Endothelial cell of umbilical vein (primary cell): ENCODE measurements at regions not wholly inside any gene's neighbourhood (a gene's known extent, or its start where the extent isn't known, plus 50 kb on each side); places are given as distances from the start of the nearest gene placed in this dataset.
"Not testable (repeated sequence)": the region's sequence is repeated elsewhere in the genome, so short reads cannot be mapped to it uniquely, and the experiment has no call there.

Experiments
- BruUV-seq: library from RNA; stranded (reverse); fragments of 400-500 nt; replicated peaks from 2 replicates; lab custom pipeline; 2021; lab: Mats Ljungman, UMichigan
- CTCF ChIA-PET: fragments of 300-600, 350-600 bp; sonication (Branson Sonifier 250); formaldehyde crosslinking; loops from one replicate; lab custom pipeline; 2021; ENCODE audit warnings: antibody characterized with exemption, inconsistent platforms; lab: Charles Lee
- POLR2A ChIA-PET: fragments of 300-600, 350-600 bp; sonication (Branson Sonifier 250); formaldehyde crosslinking; loops from one replicate; lab custom pipeline; 2021; ENCODE audit warnings: antibody characterized with exemption, inconsistent platforms; lab: Charles Lee
- DNase-seq: peaks from one replicate; pipeline ENCODE4 v3.0.0-alpha.2; 2011; ENCODE audit warnings: low read depth, low spot score
- FAIRE-seq: peaks from 2 replicates; lab custom pipeline; 2011; peaks lifted over from hg19 to GRCh38; lab: Jason Lieb, UNC
- H2AFZ ChIP-seq: 2 replicates; pipeline ENCODE4 v1.6.0; 2012; ENCODE audit warnings: low read depth, low read length, control low read depth, inconsistent platforms
- H3K27ac ChIP-seq: 2 replicates; pipeline ENCODE4 v1.5.1; 2011; ENCODE audit warnings: low read depth, mild to moderate bottlenecking, control low read depth, low read length, moderate library complexity; ENCODE audit not compliant: insufficient read depth
- H3K27me3 ChIP-seq, 2 experiments: 2 replicates each; pipeline versions ENCODE4 v1.6.0 to v1.6.1; 2011; ENCODE audit warnings: low read length in 2 of 2, mixed read lengths in 1 of 2; ENCODE audit not compliant: control insufficient read depth in 2 of 2, insufficient read depth in 2 of 2
- H3K36me3 ChIP-seq, 2 experiments: 2 replicates in 1 of 2; 3 replicates in 1 of 2; pipeline ENCODE4 v1.5.1; 2011; ENCODE audit warnings: low read length in 2 of 2, mild to moderate bottlenecking in 1 of 2, moderate library complexity in 1 of 2; ENCODE audit not compliant: control insufficient read depth in 2 of 2, insufficient read depth in 2 of 2; ENCODE audit errors: extremely low read depth in 1 of 2
- H3K4me1 ChIP-seq: 3 replicates; pipeline ENCODE4 v1.5.1; 2011; ENCODE audit warnings: mild to moderate bottlenecking, low read length; ENCODE audit not compliant: control insufficient read depth, insufficient read depth; ENCODE audit errors: extremely low read depth
- H3K4me2 ChIP-seq: 2 replicates; pipeline ENCODE4 v1.6.1; 2011; ENCODE audit warnings: low read length, control low read depth, mixed read lengths; ENCODE audit not compliant: insufficient read depth
- H3K4me3 ChIP-seq, 3 experiments: fragments of 200-600 bp in 1 of 3; sonication (generic), shearing (Covaris generic) in 1 of 3; replicated peaks in 1 of 3; 2 replicates each; pipeline ENCODE4 v1.5.1; 2011 to 2016; ENCODE audit warnings: control low read depth in 3 of 3, low read length in 3 of 3, mild to moderate bottlenecking in 2 of 3, inconsistent platforms in 1 of 3, low read depth in 1 of 3, moderate library complexity in 1 of 3; ENCODE audit not compliant: insufficient read depth in 1 of 3
- H3K79me2 ChIP-seq: 2 replicates; pipeline ENCODE4 v1.6.0; 2012; ENCODE audit warnings: low read length, inconsistent platforms; ENCODE audit not compliant: control insufficient read depth, insufficient read depth
- H3K9ac ChIP-seq: replicated peaks from 2 replicates; pipeline ENCODE3; 2011; ENCODE audit warnings: low read length, control low read depth; ENCODE audit not compliant: insufficient read depth; ENCODE audit errors: extremely low read depth
- H3K9me1 ChIP-seq: replicated peaks from 3 replicates; pipeline ENCODE4 v1.6.0; 2011; ENCODE audit warnings: mild to moderate bottlenecking, low read length; ENCODE audit not compliant: control insufficient read depth, insufficient read depth; ENCODE audit errors: extremely low read depth
- H3K9me3 ChIP-seq: replicated peaks from 2 replicates; pipeline ENCODE4 v1.5.1; 2012; ENCODE audit warnings: low read length, inconsistent platforms; ENCODE audit not compliant: control insufficient read depth, insufficient read depth
- H4K20me1 ChIP-seq: replicated peaks from 2 replicates; pipeline ENCODE3; 2011; ENCODE audit warnings: mild to moderate bottlenecking, low read length; ENCODE audit not compliant: control insufficient read depth, insufficient read depth; ENCODE audit errors: extremely low read depth
- MAX ChIP-seq: IDR thresholded peaks from 2 replicates; pipeline ENCODE4 v1.6.1; 2011; ENCODE audit not compliant: insufficient read depth, insufficient read length
- POLR2A ChIP-seq: IDR thresholded peaks from 2 replicates; pipeline ENCODE4 v1.6.1; 2012; ENCODE audit warnings: low read depth, mild to moderate bottlenecking, control low read depth, low read length
- POLR2AphosphoS5 ChIP-seq: IDR thresholded peaks from 2 replicates; pipeline ENCODE4 v1.6.1; 2012; ENCODE audit warnings: low read depth, mild to moderate bottlenecking, control low read depth, low read length, moderate library complexity; ENCODE audit not compliant: insufficient read depth
- dilution Hi-C: fragments of 300-500 bp; cut with MboI; formaldehyde crosslinking; loops from one replicate; pipeline ENCODE4 v1.15.0; 2019; ENCODE audit warnings: low sequenced_read_pairs; ENCODE audit not compliant: extremely low pct_ligation_motif_present
- intact Hi-C: fragments of 100-400 bp; cut with micrococcal nuclease; formaldehyde crosslinking; loops from one replicate; pipeline ENCODE4 v1.10.0; 2022

DNA sequence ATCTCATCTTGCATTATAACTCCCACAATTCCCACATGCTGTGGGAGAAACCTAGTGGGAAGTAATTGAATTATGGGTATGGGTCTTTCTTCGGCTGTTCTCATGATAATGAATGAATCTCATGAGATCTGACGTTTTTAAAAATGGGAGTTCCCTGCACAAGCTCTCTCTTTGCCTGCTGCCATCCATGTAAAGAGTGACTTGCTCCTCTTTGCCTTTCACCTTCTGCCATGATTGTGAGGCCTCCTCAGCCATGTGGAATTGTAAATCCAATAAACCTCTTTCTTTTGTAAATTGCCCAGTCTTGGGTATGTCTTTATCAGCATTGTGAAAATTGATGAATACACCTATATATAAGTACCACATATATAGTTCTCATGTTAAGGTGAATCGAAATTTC is 961.7 kb upstream of the COX7C start:
- Histone ChIP-seq H3K27ac (no peak overlapping the region), H3K9ac (no peak overlapping the region), H2AFZ (no peak overlapping the region), H3K9me1 (no peaks in the 10 kb centered on the region), H3K36me3 (no peaks in the 10 kb centered on the region), H3K4me3 (no peak overlapping the region), H3K9me3 (peaks cover 2% of the 10 kb centered on the region), H3K79me2 (no peaks in the 10 kb centered on the region), H4K20me1 (no peaks in the 10 kb centered on the region), H3K4me1 (no peaks in the 10 kb centered on the region), H3K4me2 (no peak overlapping the region), H3K27me3 (no peaks in the 10 kb centered on the region)
- ChIA-PET CTCF (no interaction called here), POLR2A (no interaction called here)
- dilution Hi-C loops (no loop called here), intact Hi-C loops (no loop called here)
- no peak for DNase-seq
- BruUV-seq, result no TSS peak
- FAIRE-seq, result no peak
- TF ChIP-seq MAX, result no peak
- TF ChIP-seq POLR2AphosphoS5, result no peak
- TF ChIP-seq POLR2A, result no peak

GRCh38 chr5:85657328-85657727 is 960.4 kb upstream of the COX7C start:
- H3K9me3 ChIP-seq, DNase-seq, FAIRE-seq, dilution Hi-C loops, H4K20me1 ChIP-seq, H3K27ac ChIP-seq, CTCF ChIA-PET, H2AFZ ChIP-seq, BruUV-seq, POLR2A ChIA-PET, H3K4me1 ChIP-seq, H3K4me3 ChIP-seq, intact Hi-C loops, H3K9ac ChIP-seq, H3K36me3 ChIP-seq, H3K9me1 ChIP-seq, H3K4me2 ChIP-seq, H3K79me2 ChIP-seq, H3K27me3 ChIP-seq: not testable (repeated sequence)

- H3K4me2 ChIP-seq, H3K27me3 ChIP-seq, H3K9me3 ChIP-seq, intact Hi-C loops, POLR2A ChIA-PET, BruUV-seq, H3K36me3 ChIP-seq, H4K20me1 ChIP-seq, H3K9ac ChIP-seq, H3K4me1 ChIP-seq, H3K9me1 ChIP-seq, H2AFZ ChIP-seq, FAIRE-seq, dilution Hi-C loops, H3K27ac ChIP-seq, H3K4me3 ChIP-seq, DNase-seq, CTCF ChIA-PET, H3K79me2 ChIP-seq: not testable (repeated sequence)
These were observed 954.6 kb upstream of the COX7C start for GRCh38 chr5:85662969-85663707.
